ENCODE measurements at regions not wholly inside any gene's neighbourhood (a gene's known extent, or its start where the extent isn't known, plus 50 kb on each side); places are given as distances from the start of the nearest gene placed in this dataset.

DNA sequence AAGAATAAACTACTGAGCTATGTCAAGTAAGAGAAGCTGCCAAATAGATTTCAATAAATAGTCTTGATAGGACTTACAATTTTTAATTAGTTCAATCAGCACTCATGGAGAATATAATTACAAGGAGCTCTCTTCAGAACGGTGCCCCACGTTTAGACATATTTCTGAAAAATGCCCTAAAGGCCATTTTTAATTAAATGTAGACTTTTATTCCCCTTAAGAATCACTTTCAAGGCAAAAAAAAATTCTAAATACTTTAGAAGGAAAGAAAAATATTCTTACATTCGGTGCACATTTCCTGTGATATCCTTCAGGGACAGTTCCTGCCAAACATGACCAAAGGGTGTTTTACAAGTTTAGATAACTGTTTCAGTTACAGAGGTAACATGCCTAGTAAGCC lies 202.5 kb upstream of the CDH7 start:
- DNase-seq (ENCODE audit: low read depth, low spot score), result no peak

GRCh38 chr18:65547046-65547445 lies 203.8 kb upstream of the CDH7 start:
- no peak for DNase-seq (ENCODE audit: low read depth, low spot score)

GRCh38 chr18:65544701-65545100 lies 206.1 kb upstream of the CDH7 start:
- DNase-seq (ENCODE audit: low read depth, low spot score), result no peak

DNA sequence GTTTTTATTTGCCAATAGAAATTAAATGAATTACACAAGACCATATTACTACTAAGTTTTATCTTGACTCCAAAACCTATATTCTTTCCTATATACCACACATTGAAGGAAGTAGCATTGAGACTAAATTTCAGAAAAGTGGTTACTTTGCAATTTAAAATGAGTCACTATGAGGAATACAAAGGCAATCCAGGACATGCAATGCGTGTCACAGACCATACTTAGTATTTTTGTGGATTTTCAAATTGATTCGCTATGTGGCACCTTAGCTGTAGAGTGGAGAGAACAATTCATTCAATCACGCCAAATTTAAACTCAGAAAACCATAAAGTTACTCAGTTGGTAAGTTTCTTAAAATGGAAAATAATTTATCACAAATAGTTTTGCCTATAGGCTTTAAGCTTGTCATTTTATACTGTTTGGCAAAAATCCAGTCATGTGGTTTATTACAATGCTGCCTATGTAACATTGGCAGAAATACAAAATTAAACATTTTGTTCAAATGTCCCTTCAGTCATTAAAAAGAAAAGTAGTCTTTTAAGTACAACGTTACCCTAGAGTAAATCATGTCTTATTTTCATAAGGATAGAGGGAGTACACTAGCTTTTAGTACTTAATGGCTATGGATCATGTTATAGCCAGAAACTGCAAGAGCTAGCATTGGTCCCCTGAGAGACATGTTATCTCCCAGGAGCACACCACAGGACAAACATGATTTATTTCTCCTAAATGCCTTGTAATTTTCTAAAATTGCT lies 222.8 kb upstream of the CDH7 start:
- no peak for DNase-seq (ENCODE audit: low read depth, low spot score)

DNA sequence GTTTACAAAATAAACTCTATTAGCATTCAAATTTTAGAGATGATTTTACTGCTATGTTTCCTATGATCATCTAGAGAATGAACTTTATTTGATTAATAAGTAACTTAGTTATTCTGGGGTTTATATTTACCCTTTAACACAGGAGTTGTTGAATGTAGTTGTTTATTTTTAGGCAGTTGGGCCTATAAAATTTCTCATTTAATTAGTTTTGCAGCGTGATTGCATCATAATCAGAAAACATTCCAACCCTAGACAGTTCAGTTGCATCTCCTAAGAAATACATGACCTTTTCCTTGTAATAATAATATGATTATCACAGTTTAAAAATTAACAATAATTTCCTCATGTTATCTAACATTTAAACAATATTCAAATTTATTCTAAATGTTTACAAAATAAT lies 224.7 kb upstream of the CDH7 start:
- DNase-seq (ENCODE audit: low read depth, low spot score), result no peak

- DNase-seq (ENCODE audit: low read depth, low spot score), result peak; percentile 18
Measured at GRCh38 chr18:65523461-65523860, 227.4 kb upstream of the CDH7 start.

- no peak for DNase-seq (ENCODE audit: low read depth, low spot score)
Measured at GRCh38 chr18:65522907-65523306, 227.9 kb upstream of the CDH7 start.

DNA sequence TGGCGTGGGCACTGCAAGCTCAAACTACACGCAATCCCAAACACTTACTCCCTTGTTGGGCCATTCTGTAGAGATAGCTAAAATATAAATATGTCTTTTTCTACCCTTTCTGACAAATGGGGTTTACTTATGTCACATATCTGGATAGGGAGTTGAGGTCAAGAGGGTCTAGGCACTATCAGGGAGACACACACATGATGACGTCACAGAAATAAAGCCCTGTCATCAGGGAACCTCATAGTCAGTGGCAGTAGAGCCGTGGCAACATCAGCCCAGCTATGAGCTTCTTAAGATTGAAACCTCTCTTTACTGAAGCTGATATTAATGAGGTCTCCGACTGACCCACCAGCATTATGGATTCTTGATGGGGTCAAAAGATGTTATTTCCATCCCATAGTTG lies 234.6 kb upstream of the CDH7 start:
- no peak for DNase-seq (ENCODE audit: low read depth, low spot score)

DNA sequence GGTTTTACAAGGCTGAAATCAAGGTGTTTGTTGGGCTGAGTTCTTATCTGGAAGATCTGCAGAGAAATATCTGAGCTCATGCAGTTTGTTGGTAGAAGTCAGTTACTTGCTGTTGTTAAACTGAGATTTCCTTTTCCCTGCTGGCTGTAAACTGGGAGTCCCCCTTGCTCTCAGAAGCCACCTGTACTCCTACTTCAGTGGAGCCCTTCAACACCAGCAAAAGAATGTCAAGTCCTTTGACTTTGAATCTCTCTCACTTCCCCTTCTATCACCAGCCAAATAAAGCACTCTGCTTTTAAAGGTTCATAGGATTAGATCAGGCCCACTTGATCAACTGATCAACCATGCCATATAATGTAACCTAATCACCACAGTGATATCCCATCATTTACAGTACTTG lies 252.2 kb upstream of the CDH7 start:
- peak; percentile 2 for DNase-seq (ENCODE audit: low read depth, low spot score)

DNA sequence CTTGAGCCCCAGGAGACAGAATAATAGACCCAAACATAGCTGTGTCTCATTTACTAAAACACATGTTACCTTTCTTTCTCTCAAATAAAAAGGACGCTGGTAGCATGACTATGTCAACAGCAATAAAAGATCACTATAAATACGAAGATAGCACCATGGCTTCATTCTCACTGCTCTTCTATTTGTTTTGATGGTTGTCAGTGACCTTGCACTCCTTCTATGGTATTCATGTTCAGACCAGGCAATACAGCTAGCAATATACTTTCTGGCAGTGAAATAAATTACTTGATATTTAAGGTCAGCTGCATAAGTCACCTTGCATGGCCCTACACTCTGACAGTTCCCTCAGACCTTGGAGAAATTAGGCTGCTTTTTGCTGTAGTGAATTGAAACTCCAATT lies 263.2 kb upstream of the CDH7 start:
- DNase-seq (ENCODE audit: low read depth, low spot score), result no peak

DNA sequence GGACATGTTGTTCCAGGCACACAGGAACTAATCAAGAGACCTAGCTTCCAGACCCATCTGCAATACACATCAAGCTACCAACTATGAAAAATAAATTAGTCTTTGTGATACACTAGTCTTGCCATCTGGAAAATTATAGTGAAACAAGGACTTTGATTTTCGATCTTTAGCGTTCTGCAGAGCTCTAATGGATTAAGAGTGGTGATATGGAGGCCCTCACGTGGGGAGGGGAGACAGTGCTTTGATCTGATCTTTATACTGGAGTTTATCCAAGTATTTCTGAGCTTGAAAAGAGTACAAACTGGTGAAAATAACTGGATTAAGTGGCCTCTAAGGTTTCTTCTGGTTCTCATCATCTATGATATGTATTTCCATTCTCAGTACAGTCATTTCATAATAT lies 273.4 kb upstream of the CDH7 start:
- DNase-seq (ENCODE audit: low read depth, low spot score), result no peak

DNA sequence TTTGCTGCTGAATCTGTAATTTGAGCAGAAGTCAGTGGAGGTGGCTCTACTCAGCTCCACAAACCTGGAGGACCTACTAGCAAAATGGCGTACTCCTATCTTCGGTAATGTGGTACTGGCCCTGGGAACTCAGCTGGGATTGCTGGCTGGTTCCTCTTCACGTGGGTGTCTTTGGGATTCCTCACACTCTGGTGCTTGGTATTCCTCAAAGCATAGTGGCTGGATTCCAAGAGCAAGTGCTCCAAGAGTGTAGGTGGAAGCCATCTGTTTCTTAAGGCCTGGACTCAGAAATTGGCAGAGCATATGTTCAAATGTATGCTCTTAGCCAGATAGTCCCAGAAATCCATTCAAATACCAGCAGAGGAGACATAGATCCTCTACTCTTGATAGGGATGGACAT lies 281.9 kb upstream of the CDH7 start:
- DNase-seq (ENCODE audit: low read depth, low spot score), result no peak

GRCh38 chr18:65464361-65464760 lies 286.5 kb upstream of the CDH7 start:
- DNase-seq (ENCODE audit: low read depth, low spot score), result no peak

- DNase-seq (ENCODE audit: low read depth, low spot score), result no peak
Measured at GRCh38 chr18:65459741-65460140, 291.1 kb upstream of the CDH7 start.

GRCh38 chr18:65458871-65459270 lies 291.9 kb upstream of the CDH7 start:
- DNase-seq (ENCODE audit: low read depth, low spot score), result no peak

GRCh38 chr18:65439188-65439587 lies 311.6 kb upstream of the CDH7 start:
- DNase-seq (ENCODE audit: low read depth, low spot score), result no peak

DNA sequence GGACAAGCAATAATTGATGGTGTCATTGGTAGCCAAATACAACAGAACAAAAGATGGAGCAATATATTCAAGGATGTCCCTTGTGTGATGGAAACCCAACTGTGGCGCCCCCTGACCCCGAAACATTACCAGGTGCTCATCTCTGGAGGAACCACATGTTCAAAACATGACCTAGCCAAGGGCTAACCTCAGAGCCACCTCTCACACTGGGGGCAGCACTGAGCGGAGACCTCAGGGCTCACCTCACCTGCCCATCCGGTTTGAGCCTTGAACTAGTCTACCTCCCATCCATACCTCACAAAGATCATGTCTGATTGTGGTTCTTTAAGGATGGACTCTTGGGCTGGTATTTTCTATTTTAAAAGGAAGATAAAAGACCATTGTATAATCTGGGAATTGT lies 314.4 kb upstream of the CDH7 start:
- peak; percentile 12 for DNase-seq (ENCODE audit: low read depth, low spot score)

GRCh38 chr18:65435534-65435933 lies 315.3 kb upstream of the CDH7 start:
- no peak for DNase-seq (ENCODE audit: low read depth, low spot score)

- no peak for DNase-seq (ENCODE audit: low read depth, low spot score)
Measured at GRCh38 chr18:65429601-65430000, 321.2 kb upstream of the CDH7 start.

DNA sequence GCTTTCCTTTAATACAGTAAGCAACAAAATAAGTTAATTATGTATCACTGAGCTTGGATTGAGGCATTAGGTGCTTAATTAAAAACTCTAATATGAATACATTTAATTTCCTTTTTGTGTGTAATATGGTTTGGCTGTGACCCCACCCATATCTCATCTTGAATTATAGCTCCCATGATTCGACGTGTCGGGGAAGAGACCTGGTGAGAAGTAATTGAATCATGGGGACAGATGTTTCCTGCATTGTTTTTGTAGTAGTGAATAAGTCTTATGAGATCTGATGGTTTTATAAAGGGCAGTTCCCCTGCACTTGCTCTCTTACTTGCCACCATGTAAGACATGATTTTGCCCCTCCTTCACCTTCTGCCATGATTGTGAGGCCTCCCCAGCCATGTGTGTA lies 325.4 kb upstream of the CDH7 start:
- DNase-seq (ENCODE audit: low read depth, low spot score), result no peak

DNA sequence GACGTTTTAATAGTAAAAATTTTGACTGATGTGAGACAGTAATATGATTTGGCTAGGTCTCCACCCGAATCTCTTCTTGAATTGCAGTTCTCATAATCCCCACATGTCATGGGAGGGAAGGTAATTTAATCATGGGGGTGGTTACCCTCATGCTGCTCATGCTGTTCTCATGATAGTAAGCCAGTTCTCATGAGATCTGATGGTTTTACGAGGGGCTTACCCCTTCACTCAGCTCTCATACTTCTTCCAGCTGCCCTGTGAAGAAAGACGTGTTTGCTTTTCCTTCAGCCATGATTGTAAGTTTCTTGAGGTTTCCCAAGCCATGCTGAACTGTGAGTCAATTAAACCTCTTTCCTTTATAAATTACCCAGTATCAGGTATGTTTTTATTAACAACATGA lies 327.0 kb upstream of the CDH7 start:
- DNase-seq (ENCODE audit: low read depth, low spot score), result no peak

DNA sequence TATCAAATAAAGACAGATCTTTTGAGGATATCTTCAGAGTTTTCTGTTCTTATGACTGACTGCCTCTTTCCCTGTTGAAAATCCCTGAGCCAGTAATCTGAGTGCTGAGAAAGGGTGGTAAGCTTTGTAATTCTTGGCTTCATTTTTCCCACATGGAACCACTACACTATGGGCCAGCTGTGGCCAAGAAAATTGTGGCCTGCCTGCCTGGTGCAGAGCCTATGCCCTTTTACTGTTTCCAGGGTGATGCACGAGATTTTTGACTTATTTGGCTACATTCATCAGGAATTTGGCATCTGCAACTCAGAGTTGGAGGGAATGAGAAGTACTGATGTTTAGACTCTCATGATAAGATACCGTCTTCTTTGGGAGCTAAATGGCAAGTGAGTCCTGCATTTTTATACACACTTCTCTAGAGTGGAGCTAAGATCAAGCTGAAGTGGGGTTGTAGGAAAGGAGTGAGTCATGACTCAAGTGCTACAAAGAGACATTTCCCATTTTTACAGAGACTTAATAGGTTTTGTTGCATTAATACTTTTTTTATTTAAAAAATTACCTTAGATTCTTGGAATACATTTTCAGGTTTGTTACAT lies 328.2 kb upstream of the CDH7 start:
- DNase-seq (ENCODE audit: low read depth, low spot score), result no peak

- peak; percentile 70 for DNase-seq (ENCODE audit: low read depth, low spot score)
Measured at GRCh38 chr18:65415098-65415497, 335.7 kb upstream of the CDH7 start.

DNA sequence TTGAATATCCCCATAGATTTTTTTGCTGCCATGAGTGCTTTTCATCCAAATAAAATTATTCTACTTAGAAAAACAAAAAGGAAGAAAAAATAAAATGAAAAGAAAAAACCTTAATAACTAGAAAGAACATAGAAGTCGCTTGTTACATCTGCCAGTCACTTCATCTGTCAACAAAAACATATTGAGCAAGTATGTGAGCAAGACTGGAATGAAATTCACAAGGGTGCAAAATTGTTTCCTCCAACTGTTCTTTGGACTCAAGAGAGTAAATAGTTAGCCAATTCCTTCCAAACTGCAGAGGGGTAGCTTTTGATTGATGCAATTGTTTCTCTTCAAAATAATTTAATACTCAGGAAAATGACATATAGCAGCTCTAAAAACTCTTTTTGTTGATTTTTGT lies 336.3 kb upstream of the CDH7 start:
- DNase-seq (ENCODE audit: low read depth, low spot score), result no peak
